ENCODE measurements at regions not wholly inside any gene's neighbourhood (a gene's known extent, or its start where the extent isn't known, plus 50 kb on each side); places are given as distances from the start of the nearest gene placed in this dataset.

DNA sequence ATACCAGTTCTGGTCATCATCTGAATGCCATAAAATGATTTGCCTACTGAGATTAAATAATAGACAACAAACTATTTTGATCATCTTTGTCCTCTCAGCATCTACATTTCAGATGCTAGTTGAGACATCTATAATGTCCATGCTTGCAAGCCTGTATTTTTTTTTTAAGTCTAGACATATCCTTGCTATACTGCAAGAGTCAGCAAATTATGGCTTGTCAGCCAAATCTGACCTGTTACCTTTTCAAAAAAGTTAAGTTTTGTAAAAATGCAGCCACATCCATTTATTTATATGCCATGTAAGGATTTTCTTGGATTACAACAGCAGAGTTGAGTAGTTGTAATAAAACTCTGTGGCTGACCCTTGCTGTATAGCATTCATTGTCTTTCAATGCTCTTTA, 1355.7 kb upstream of the FAM98A start:
- H3K27ac ChIP-seq (ENCODE audit: low read depth in 1 of 2, low read length in 2 of 2) = no peak overlapping the region
- no peak overlapping the region for H3K27ac Mint-ChIP-seq
- no peaks in the 10 kb centered on the region for H3K4me1 ChIP-seq (ENCODE audit: control insufficient read depth in 1 of 2, insufficient read depth in 2 of 2, low read length in 2 of 2)
- no peak for DNase-seq
- peaks cover 0 to 4% (median 2%) of the 10 kb centered on the region in 7 donors for H3K9me3 Mint-ChIP-seq
- H3K4me1 Mint-ChIP-seq = no peaks in the 10 kb centered on the region
- no peaks in the 10 kb centered on the region for H3K27me3 ChIP-seq (ENCODE audit: control insufficient read depth in 2 of 2, insufficient read depth in 2 of 2, low read length in 2 of 2)
- no peaks in the 10 kb centered on the region for H3K9me3 ChIP-seq (replicated peaks in 1 of 2; ENCODE audit: control insufficient read depth in 1 of 2, insufficient read depth in 1 of 2, low read length in 2 of 2)
- intact Hi-C loops (cut with micrococcal nuclease) = no loop called here
- H3K36me3 Mint-ChIP-seq = no peaks in the 10 kb centered on the region
- TF ChIP-seq, protein P1, sequence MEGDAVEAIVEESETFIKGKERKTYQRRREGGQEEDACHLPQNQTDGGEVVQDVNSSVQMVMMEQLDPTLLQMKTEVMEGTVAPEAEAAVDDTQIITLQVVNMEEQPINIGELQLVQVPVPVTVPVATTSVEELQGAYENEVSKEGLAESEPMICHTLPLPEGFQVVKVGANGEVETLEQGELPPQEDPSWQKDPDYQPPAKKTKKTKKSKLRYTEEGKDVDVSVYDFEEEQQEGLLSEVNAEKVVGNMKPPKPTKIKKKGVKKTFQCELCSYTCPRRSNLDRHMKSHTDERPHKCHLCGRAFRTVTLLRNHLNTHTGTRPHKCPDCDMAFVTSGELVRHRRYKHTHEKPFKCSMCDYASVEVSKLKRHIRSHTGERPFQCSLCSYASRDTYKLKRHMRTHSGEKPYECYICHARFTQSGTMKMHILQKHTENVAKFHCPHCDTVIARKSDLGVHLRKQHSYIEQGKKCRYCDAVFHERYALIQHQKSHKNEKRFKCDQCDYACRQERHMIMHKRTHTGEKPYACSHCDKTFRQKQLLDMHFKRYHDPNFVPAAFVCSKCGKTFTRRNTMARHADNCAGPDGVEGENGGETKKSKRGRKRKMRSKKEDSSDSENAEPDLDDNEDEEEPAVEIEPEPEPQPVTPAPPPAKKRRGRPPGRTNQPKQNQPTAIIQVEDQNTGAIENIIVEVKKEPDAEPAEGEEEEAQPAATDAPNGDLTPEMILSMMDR (IDR thresholded peaks at IDR 0.05) = no peak
- no peaks in the 10 kb centered on the region for H3K36me3 ChIP-seq (replicated peaks in 1 of 2; ENCODE audit: control insufficient read depth in 1 of 2, insufficient read depth in 2 of 2, low read length in 2 of 2)
- H2AFZ ChIP-seq (ENCODE audit: insufficient read depth, low read depth, low read length, poor library complexity, severe bottlenecking) = no peak overlapping the region
- H3K27me3 Mint-ChIP-seq (ENCODE audit: low read depth in 3 of 3) = no peaks in the 10 kb centered on the region
- H3K4me3 ChIP-seq (replicated peaks in 1 of 3; ENCODE audit: low read depth in 2 of 3, low read length in 3 of 3) = no peak overlapping the region
- no peak overlapping the region for H3K9ac ChIP-seq (ENCODE audit: insufficient read depth, low read length, poor library complexity, severe bottlenecking)
- H3K4me3 Mint-ChIP-seq = no peak overlapping the region
- H3K79me2 ChIP-seq (ENCODE audit: insufficient read depth, low read length) = no peaks in the 10 kb centered on the region
- H3K4me2 ChIP-seq (replicated peaks; ENCODE audit: extremely low read depth, low read length, poor library complexity, severe bottlenecking) = no peak overlapping the region
- H4K20me1 ChIP-seq (ENCODE audit: insufficient read depth, low read length) = no peaks in the 10 kb centered on the region

DNA sequence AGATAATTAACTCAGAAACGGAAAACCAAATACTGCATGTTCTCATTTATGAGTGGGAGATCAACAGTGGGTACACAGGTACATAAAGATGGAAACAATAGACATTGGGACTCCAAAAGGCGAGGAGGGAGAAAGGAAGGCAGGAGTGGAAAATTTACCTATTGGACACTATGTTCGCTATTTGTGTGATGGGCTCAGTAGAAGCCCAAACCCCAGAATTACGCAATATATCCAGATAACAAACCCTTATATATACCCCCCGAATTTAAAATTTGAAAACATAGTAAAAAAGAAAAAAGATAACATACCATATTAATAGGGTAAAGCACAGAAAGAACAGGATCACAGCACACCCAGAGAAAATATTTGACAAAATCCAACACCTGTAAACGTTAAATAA, 1351.7 kb upstream of the FAM98A start:
- Mint-ChIP-seq H3K36me3 (no peaks in the 10 kb centered on the region), H3K9me3 (peaks cover 0 to 6% (median 2%) of the 10 kb centered on the region in 7 donors), H3K4me1 (no peaks in the 10 kb centered on the region), H3K27ac (no peak overlapping the region), H3K4me3 (no peak overlapping the region), H3K27me3 (ENCODE audit: low read depth in 3 of 3) (no peaks in the 10 kb centered on the region)
- H3K4me3 ChIP-seq (replicated peaks in 1 of 3; ENCODE audit: low read depth in 2 of 3, low read length in 3 of 3) = no peak overlapping the region
- no peaks in the 10 kb centered on the region for H3K79me2 ChIP-seq (ENCODE audit: insufficient read depth, low read length)
- no peaks in the 10 kb centered on the region for H3K36me3 ChIP-seq (replicated peaks in 1 of 2; ENCODE audit: control insufficient read depth in 1 of 2, insufficient read depth in 2 of 2, low read length in 2 of 2)
- no peaks in the 10 kb centered on the region for H3K4me1 ChIP-seq (ENCODE audit: control insufficient read depth in 1 of 2, insufficient read depth in 2 of 2, low read length in 2 of 2)
- no peaks in the 10 kb centered on the region for H3K27me3 ChIP-seq (ENCODE audit: control insufficient read depth in 2 of 2, insufficient read depth in 2 of 2, low read length in 2 of 2)
- no peaks in the 10 kb centered on the region for H4K20me1 ChIP-seq (ENCODE audit: insufficient read depth, low read length)
- DNase-seq = no peak
- intact Hi-C loops (cut with micrococcal nuclease) = no loop called here
- no peak overlapping the region for H3K27ac ChIP-seq (ENCODE audit: low read depth in 1 of 2, low read length in 2 of 2)
- H3K9ac ChIP-seq (ENCODE audit: insufficient read depth, low read length, poor library complexity, severe bottlenecking) = no peak overlapping the region
- H2AFZ ChIP-seq (ENCODE audit: insufficient read depth, low read depth, low read length, poor library complexity, severe bottlenecking) = no peak overlapping the region
- H3K4me2 ChIP-seq (replicated peaks; ENCODE audit: extremely low read depth, low read length, poor library complexity, severe bottlenecking) = no peak overlapping the region
- no CpG with 5 or more reads among the region's 6 CpGs for WGBS (ENCODE audit: insufficient coverage)
- TF ChIP-seq, protein P1 (IDR thresholded peaks at IDR 0.05) = no peak
- H3K9me3 ChIP-seq (replicated peaks in 1 of 2; ENCODE audit: control insufficient read depth in 1 of 2, insufficient read depth in 1 of 2, low read length in 2 of 2) = no peaks in the 10 kb centered on the region

All from CD14-positive monocyte (primary cell).